ENCODE measurements at regions not wholly inside any gene's neighbourhood (a gene's known extent, or its start where the extent isn't known, plus 50 kb on each side); places are given as distances from the start of the nearest gene placed in this dataset.

- Histone ChIP-seq H3K27ac (no peak overlapping the region), H3K4me1 (no peaks in the 10 kb centered on the region), H3K9me3 (peaks cover 0 to 10% of the 10 kb centered on the region in 2 donors), H3K4me3 (no peak overlapping the region), H3K27me3 (no peaks in the 10 kb centered on the region), H3K36me3 (no peaks in the 10 kb centered on the region)
- TF ChIP-seq CTCF (IDR thresholded peaks at IDR 0.05): no peak
- intact Hi-C loops (cut with DNase I): no loop called here
- DNase-seq: no peak
- ATAC-seq: no peak
Measured at GRCh38 chr2:219820767-219821166, 193.3 kb downstream of the SLC4A3 start.

- intact Hi-C loops (cut with DNase I): no loop called here
- no peaks in the 10 kb centered on the region for H3K4me1 ChIP-seq
- DNase-seq (no peak), ATAC-seq (no peak)
- no peak for TF ChIP-seq CTCF (IDR thresholded peaks at IDR 0.05)
- H3K9me3 ChIP-seq: peaks cover 0 to 8% of the 10 kb centered on the region in 2 donors
- H3K4me3 ChIP-seq: no peak overlapping the region
- H3K27ac ChIP-seq: no peak overlapping the region
- H3K36me3 ChIP-seq: no peaks in the 10 kb centered on the region
- no peaks in the 10 kb centered on the region for H3K27me3 ChIP-seq
Measured at GRCh38 chr2:219823574-219823973, 196.1 kb downstream of the SLC4A3 start.

GRCh38 chr2:219824996-219825395 is 197.6 kb downstream of the SLC4A3 start:
- Histone ChIP-seq H3K4me3 (no peak overlapping the region), H3K27me3 (no peaks in the 10 kb centered on the region), H3K9me3 (no peaks in the 10 kb centered on the region), H3K27ac (no peak overlapping the region), H3K36me3 (no peaks in the 10 kb centered on the region), H3K4me1 (no peaks in the 10 kb centered on the region)
- ATAC-seq (no peak), DNase-seq (no peak)
- TF ChIP-seq CTCF (IDR thresholded peaks at IDR 0.05): no peak
- intact Hi-C loops (cut with DNase I): no loop called here

GRCh38 chr2:219828127-219828526 is 200.7 kb downstream of the SLC4A3 start:
- Histone ChIP-seq H3K27me3 (no peaks in the 10 kb centered on the region), H3K36me3 (no peaks in the 10 kb centered on the region), H3K9me3 (no peaks in the 10 kb centered on the region), H3K27ac (no peak overlapping the region), H3K4me1 (no peaks in the 10 kb centered on the region), H3K4me3 (no peak overlapping the region)
- intact Hi-C loops (cut with DNase I): no loop called here
- DNase-seq (no peak), ATAC-seq (no peak)
- no peak for TF ChIP-seq CTCF (IDR thresholded peaks at IDR 0.05)

GRCh38 chr2:219829667-219830352 is 202.4 kb downstream of the SLC4A3 start:
- no peak overlapping the region for H3K27ac ChIP-seq
- no peaks in the 10 kb centered on the region for H3K36me3 ChIP-seq
- H3K9me3 ChIP-seq: no peaks in the 10 kb centered on the region
- no peak for TF ChIP-seq CTCF (IDR thresholded peaks at IDR 0.05)
- no peak for DNase-seq
- H3K27me3 ChIP-seq: no peaks in the 10 kb centered on the region
- intact Hi-C loops (cut with DNase I): no loop called here
- H3K4me1 ChIP-seq: no peaks in the 10 kb centered on the region
- ATAC-seq: no peak
- no peak overlapping the region for H3K4me3 ChIP-seq
